Neural cell (in vitro differentiated cells): ENCODE measurements at regions not wholly inside any gene's neighbourhood (a gene's known extent, or its start where the extent isn't known, plus 50 kb on each side); places are given as distances from the start of the nearest gene placed in this dataset.

Experiments
- H2AFZ ChIP-seq: fragments of 200-600, 300-800 bp; sonication (generic), shearing (Covaris generic); 2 replicates; pipeline ENCODE4 v1.6.0; 2014; ENCODE audit warnings: low read depth, mild to moderate bottlenecking, antibody characterized with exemption, low read length, moderate library complexity
- H3F3A ChIP-seq: fragments of 200-600 bp; shearing (Covaris generic); 2 replicates; pipeline ENCODE4 v1.6.1; 2016; ENCODE audit warnings: mild to moderate bottlenecking, moderate library complexity, mixed read lengths, antibody characterized with exemption, low read length; ENCODE audit not compliant: insufficient read depth, poor library complexity, severe bottlenecking
- H3K27ac ChIP-seq: fragments of 200-600, 300-800 bp; sonication (generic), shearing (Covaris generic); 2 replicates; pipeline ENCODE4 v1.5.1; 2014; ENCODE audit warnings: mild to moderate bottlenecking, low read length, moderate library complexity
- H3K27me3 ChIP-seq: fragments of 300-800, 200-600 bp; sonication (generic), shearing (Covaris generic); 2 replicates; pipeline ENCODE4 v1.6.0; 2014; ENCODE audit warnings: mild to moderate bottlenecking, low read depth, low read length, moderate library complexity; ENCODE audit not compliant: insufficient read depth
- H3K36me3 ChIP-seq: fragments of 300-800, 200-600 bp; sonication (generic), shearing (Covaris generic); 2 replicates; pipeline ENCODE4 v1.5.1; 2014; ENCODE audit warnings: mild to moderate bottlenecking, antibody characterized with exemption, low read length, moderate library complexity; ENCODE audit not compliant: insufficient read depth
- H3K4me2 ChIP-seq: fragments of 300-800, 200-600 bp; sonication (generic), shearing (Covaris generic); 2 replicates; pipeline ENCODE4 v1.6.0; 2014; ENCODE audit warnings: mild to moderate bottlenecking, low read length
- H3K4me3 ChIP-seq: fragments of 300-800, 200-600 bp; sonication (generic), shearing (Covaris generic); 2 replicates; pipeline ENCODE4 v1.5.1; 2014; ENCODE audit warnings: mild to moderate bottlenecking, low read length, moderate library complexity
- H3K79me2 ChIP-seq: fragments of 200-600 bp; shearing (Covaris generic); replicated peaks from 2 replicates; pipeline ENCODE4 v1.6.0; 2014; ENCODE audit warnings: mild to moderate bottlenecking, low read length, moderate library complexity; ENCODE audit not compliant: insufficient read depth
- H3K9ac ChIP-seq: fragments of 300-800, 200-600 bp; sonication (generic), shearing (Covaris generic); 2 replicates; pipeline ENCODE4 v1.6.1; 2016; ENCODE audit warnings: mild to moderate bottlenecking, low read length, mixed read lengths
- H3K9me2 ChIP-seq: fragments of 200-600 bp; shearing (Covaris generic); 2 replicates; pipeline ENCODE4 v1.6.1; 2016; ENCODE audit warnings: mild to moderate bottlenecking, low read length, mixed read lengths; ENCODE audit not compliant: insufficient read depth
- H3K9me3 ChIP-seq: fragments of 200-600, 300-800 bp; sonication (generic), shearing (Covaris generic); 2 replicates; pipeline ENCODE4 v1.6.1; 2016; ENCODE audit warnings: mild to moderate bottlenecking, mixed run types, low read length, moderate library complexity, mixed read lengths
- H4K20me1 ChIP-seq: fragments of 200-600 bp; shearing (Covaris generic); 2 replicates; pipeline ENCODE4 v1.6.1; 2016; ENCODE audit warnings: mild to moderate bottlenecking, mixed run types; ENCODE audit not compliant: insufficient read depth
- CTCF ChIP-seq: fragments of 450-650 bp; IDR thresholded peaks from 2 replicates; pipeline ENCODE4 v1.5.1; 2014; ENCODE audit warnings: antibody characterized with exemption, mild to moderate bottlenecking, moderate library complexity; ENCODE audit not compliant: poor library complexity, severe bottlenecking
- EP300 ChIP-seq: fragments of 450-650 bp; conservative IDR thresholded peaks from 2 replicates; pipeline ENCODE4 v1.6.1; 2014; ENCODE audit warnings: antibody characterized with exemption, mild to moderate bottlenecking, moderate library complexity; ENCODE audit not compliant: poor library complexity, severe bottlenecking
- EZH2 ChIP-seq: fragments of 200-600, 300-800 bp; shearing (Covaris generic), sonication (generic); IDR thresholded peaks from 2 replicates; pipeline ENCODE4 v1.6.1; 2014; ENCODE audit warnings: antibody characterized with exemption, low read length, borderline replicate concordance, mild to moderate bottlenecking; ENCODE audit not compliant: insufficient read depth, poor library complexity, severe bottlenecking
- MXI1 ChIP-seq: fragments of 450-650 bp; conservative IDR thresholded peaks from 2 replicates; pipeline ENCODE4 v1.6.1; 2014; ENCODE audit warnings: antibody characterized with exemption, mild to moderate bottlenecking; ENCODE audit not compliant: poor library complexity, severe bottlenecking
- POLR2AphosphoS5 ChIP-seq: IDR thresholded peaks from 2 replicates; pipeline ENCODE4 v1.6.1; 2012
- RAD21 ChIP-seq: fragments of 450-650 bp; conservative IDR thresholded peaks from 2 replicates; pipeline ENCODE4 v1.6.1; 2014; ENCODE audit warnings: antibody characterized with exemption, mild to moderate bottlenecking, moderate library complexity
- REST ChIP-seq: IDR thresholded peaks from 2 replicates; pipeline ENCODE4 v1.6.1; 2012; ENCODE audit warnings: borderline replicate concordance
- SMC3 ChIP-seq: fragments of 450-650 bp; conservative IDR thresholded peaks from 2 replicates; pipeline ENCODE4 v1.6.1; 2014; ENCODE audit warnings: antibody characterized with exemption, mild to moderate bottlenecking, moderate library complexity; ENCODE audit not compliant: poor library complexity
- TAF1 ChIP-seq: IDR thresholded peaks from 2 replicates; pipeline ENCODE4 v1.6.1; 2012; ENCODE audit warnings: low read depth

- TF ChIP-seq EZH2 (no peak), POLR2AphosphoS5 (no peak), REST (no peak), SMC3 (no peak), EP300 (no peak), RAD21 (no peak), CTCF (no peak), MXI1 (no peak), TAF1 (no peak)
- no peaks in the 10 kb centered on the region for H4K20me1 ChIP-seq
- H3K27me3 ChIP-seq, result no peaks in the 10 kb centered on the region
- H2AFZ ChIP-seq, result no peak overlapping the region
- no peak overlapping the region for H3K4me2 ChIP-seq
- no peaks in the 10 kb centered on the region for H3F3A ChIP-seq
- no peak overlapping the region for H3K27ac ChIP-seq
- H3K9ac ChIP-seq, result no peak overlapping the region
- H3K79me2 ChIP-seq, result no peaks in the 10 kb centered on the region
- no peaks in the 10 kb centered on the region for H3K36me3 ChIP-seq
- no peak overlapping the region for H3K4me3 ChIP-seq
- no peaks in the 10 kb centered on the region for H3K9me2 ChIP-seq
- H3K9me3 ChIP-seq, result no peaks in the 10 kb centered on the region
These were observed 155.9 kb upstream of the PALMD start for GRCh38 chr1:99490031-99490430.

- Histone ChIP-seq H3K27ac (no peak overlapping the region), H3K4me2 (no peak overlapping the region), H3F3A (no peaks in the 10 kb centered on the region), H2AFZ (no peak overlapping the region), H3K4me3 (no peak overlapping the region), H3K9me2 (no peaks in the 10 kb centered on the region), H4K20me1 (no peaks in the 10 kb centered on the region), H3K9me3 (no peaks in the 10 kb centered on the region), H3K36me3 (no peaks in the 10 kb centered on the region), H3K9ac (no peak overlapping the region), H3K27me3 (no peaks in the 10 kb centered on the region), H3K79me2 (no peaks in the 10 kb centered on the region)
- no peak for TF ChIP-seq POLR2AphosphoS5
- no peak for TF ChIP-seq EZH2
These were observed 149.8 kb upstream of the PALMD start for GRCh38 chr1:99496067-99496466.

GRCh38 chr1:99497690-99498089 is 148.2 kb upstream of the PALMD start:
- Histone ChIP-seq H3K9me2 (no peaks in the 10 kb centered on the region), H2AFZ (no peak overlapping the region), H3K36me3 (no peaks in the 10 kb centered on the region), H4K20me1 (no peaks in the 10 kb centered on the region), H3K9me3 (no peaks in the 10 kb centered on the region), H3F3A (no peaks in the 10 kb centered on the region), H3K27me3 (no peaks in the 10 kb centered on the region), H3K4me2 (no peak overlapping the region), H3K4me3 (no peak overlapping the region), H3K9ac (no peak overlapping the region), H3K27ac (no peak overlapping the region), H3K79me2 (no peaks in the 10 kb centered on the region)
- no peak for TF ChIP-seq POLR2AphosphoS5
- no peak for TF ChIP-seq CTCF
- TF ChIP-seq SMC3, result no peak
- no peak for TF ChIP-seq EZH2
